ENCODE measurements at regions not wholly inside any gene's neighbourhood (a gene's known extent, or its start where the extent isn't known, plus 50 kb on each side); places are given as distances from the start of the nearest gene placed in this dataset.

GRCh38 chr6:169918239-169918953, 167.0 kb downstream of the ERMARD start (continued):
- TF ChIP-seq, protein P1, sequence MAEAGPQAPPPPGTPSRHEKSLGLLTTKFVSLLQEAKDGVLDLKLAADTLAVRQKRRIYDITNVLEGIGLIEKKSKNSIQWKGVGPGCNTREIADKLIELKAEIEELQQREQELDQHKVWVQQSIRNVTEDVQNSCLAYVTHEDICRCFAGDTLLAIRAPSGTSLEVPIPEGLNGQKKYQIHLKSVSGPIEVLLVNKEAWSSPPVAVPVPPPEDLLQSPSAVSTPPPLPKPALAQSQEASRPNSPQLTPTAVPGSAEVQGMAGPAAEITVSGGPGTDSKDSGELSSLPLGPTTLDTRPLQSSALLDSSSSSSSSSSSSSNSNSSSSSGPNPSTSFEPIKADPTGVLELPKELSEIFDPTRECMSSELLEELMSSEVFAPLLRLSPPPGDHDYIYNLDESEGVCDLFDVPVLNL (CRISPR knock-in tag; IDR thresholded peaks at IDR 0.05; ENCODE audit: borderline replicate concordance, low read depth) = no peak
- no peak for TF ChIP-seq MAX (CRISPR knock-in tag; IDR thresholded peaks at IDR 0.05)
- TF ChIP-seq TP53 (CRISPR knock-in tag; IDR thresholded peaks at IDR 0.05) = no peak
- no peak for TF ChIP-seq ZMAT4 (CRISPR knock-in tag; IDR thresholded peaks at IDR 0.05)
- TF ChIP-seq, protein P2, sequence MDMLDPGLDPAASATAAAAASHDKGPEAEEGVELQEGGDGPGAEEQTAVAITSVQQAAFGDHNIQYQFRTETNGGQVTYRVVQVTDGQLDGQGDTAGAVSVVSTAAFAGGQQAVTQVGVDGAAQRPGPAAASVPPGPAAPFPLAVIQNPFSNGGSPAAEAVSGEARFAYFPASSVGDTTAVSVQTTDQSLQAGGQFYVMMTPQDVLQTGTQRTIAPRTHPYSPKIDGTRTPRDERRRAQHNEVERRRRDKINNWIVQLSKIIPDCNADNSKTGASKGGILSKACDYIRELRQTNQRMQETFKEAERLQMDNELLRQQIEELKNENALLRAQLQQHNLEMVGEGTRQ (CRISPR knock-in tag; IDR thresholded peaks at IDR 0.05) = no peak
- no peak for TF ChIP-seq TEAD1 (CRISPR knock-in tag; IDR thresholded peaks at IDR 0.05)

- Mint-ChIP-seq H3K36me3 (no peaks in the 10 kb centered on the region), H3K9me3 (peaks cover 26% of the 10 kb centered on the region), H3K4me3 (no peak overlapping the region), H3K27me3 (ENCODE audit: low read depth) (no peaks in the 10 kb centered on the region; the same call in 1 of the 2 replicates), H3K4me1 (peaks cover 5% of the 10 kb centered on the region), H3K27ac (no peak overlapping the region)
- ATAC-seq (no peak), DNase-seq (ENCODE audit: low spot score) (no peak)
- ChIA-PET POLR2A (no interaction called here), CTCF (no interaction called here)
- TF ChIP-seq EMX1 (CRISPR knock-in tag; IDR thresholded peaks at IDR 0.05) (no peak), CTCF (IDR thresholded peaks at IDR 0.05) (no peak), ELF4 (CRISPR knock-in tag; IDR thresholded peaks at IDR 0.05; ENCODE audit: low read depth) (no peak), GRHL2 (CRISPR knock-in tag; IDR thresholded peaks at IDR 0.05; ENCODE audit: insufficient replicate concordance, severe bottlenecking) (no peak), E2F5 (CRISPR knock-in tag; IDR thresholded peaks at IDR 0.05) (no peak), ZNF317 (CRISPR knock-in tag; IDR thresholded peaks at IDR 0.05; ENCODE audit: borderline replicate concordance, low read depth) (no peak), RORB (CRISPR knock-in tag; IDR thresholded peaks at IDR 0.05) (no peak), MLX (CRISPR knock-in tag; IDR thresholded peaks at IDR 0.05) (no peak), ESRRA (CRISPR knock-in tag; IDR thresholded peaks at IDR 0.05; ENCODE audit: borderline replicate concordance) (no peak), MYBL2 (CRISPR knock-in tag; IDR thresholded peaks at IDR 0.05) (no peak), NFATC4 (CRISPR knock-in tag; IDR thresholded peaks at IDR 0.05) (no peak)
- TF ChIP-seq, protein P3, sequence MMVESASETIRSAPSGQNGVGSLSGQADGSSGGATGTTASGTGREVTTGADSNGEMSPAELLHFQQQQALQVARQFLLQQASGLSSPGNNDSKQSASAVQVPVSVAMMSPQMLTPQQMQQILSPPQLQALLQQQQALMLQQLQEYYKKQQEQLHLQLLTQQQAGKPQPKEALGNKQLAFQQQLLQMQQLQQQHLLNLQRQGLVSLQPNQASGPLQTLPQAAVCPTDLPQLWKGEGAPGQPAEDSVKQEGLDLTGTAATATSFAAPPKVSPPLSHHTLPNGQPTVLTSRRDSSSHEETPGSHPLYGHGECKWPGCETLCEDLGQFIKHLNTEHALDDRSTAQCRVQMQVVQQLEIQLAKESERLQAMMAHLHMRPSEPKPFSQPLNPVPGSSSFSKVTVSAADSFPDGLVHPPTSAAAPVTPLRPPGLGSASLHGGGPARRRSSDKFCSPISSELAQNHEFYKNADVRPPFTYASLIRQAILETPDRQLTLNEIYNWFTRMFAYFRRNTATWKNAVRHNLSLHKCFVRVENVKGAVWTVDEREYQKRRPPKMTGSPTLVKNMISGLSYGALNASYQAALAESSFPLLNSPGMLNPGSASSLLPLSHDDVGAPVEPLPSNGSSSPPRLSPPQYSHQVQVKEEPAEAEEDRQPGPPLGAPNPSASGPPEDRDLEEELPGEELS (CRISPR knock-in tag; IDR thresholded peaks at IDR 0.05) = no peak
Observed at GRCh38 chr6:169917153-169917552, 165.7 kb downstream of the ERMARD start.

Data from WTC11 (cell line).